ENCODE measurements at regions not wholly inside any gene's neighbourhood (a gene's known extent, or its start where the extent isn't known, plus 50 kb on each side); places are given as distances from the start of the nearest gene placed in this dataset.

- TF ChIP-seq CTCF (IDR thresholded peaks at IDR 0.05; ENCODE audit: poor library complexity) (no peak), EZH2phosphoT487 (IDR thresholded peaks at IDR 0.05; ENCODE audit: low read depth, severe bottlenecking, unreplicated experiment) (no peak), EZH2 (IDR thresholded peaks at IDR 0.05; ENCODE audit: borderline replicate concordance) (no peak)
These were observed 61.3 kb upstream of the BICC1 start for GRCh38 chr10:58451193-58451889.
